ENCODE measurements at regions not wholly inside any gene's neighbourhood (a gene's known extent, or its start where the extent isn't known, plus 50 kb on each side); places are given as distances from the start of the nearest gene placed in this dataset.
"Not testable (repeated sequence)": the region's sequence is repeated elsewhere in the genome, so short reads cannot be mapped to it uniquely, and the experiment has no call there.

DNA sequence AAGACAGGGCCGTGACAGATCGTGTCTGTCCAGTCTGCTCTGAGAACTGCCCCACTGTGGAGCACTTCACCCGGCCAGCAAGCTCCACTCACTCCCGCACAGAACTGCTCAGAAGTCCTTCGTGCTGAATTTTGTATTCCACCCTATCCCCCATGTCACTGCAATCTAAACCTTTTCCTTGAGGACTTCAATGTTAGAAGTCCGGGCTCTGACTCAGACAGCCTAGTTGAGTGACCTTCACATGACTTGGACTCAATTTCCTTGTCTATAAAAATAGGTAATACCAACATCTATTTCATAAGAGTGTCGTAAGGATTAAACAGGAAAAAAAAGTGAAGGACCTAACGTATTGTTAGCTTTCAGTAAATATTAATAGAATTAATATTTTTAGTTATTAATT lies 161.6 kb downstream of the QRSL1 start:
- Mint-ChIP-seq H3K27ac (no peak overlapping the region), H3K4me3 (no peak overlapping the region), H3K27me3 (ENCODE audit: low read depth) (peaks cover 25% of the 10 kb centered on the region), H3K9me3 (no peaks in the 10 kb centered on the region), H3K4me1 (ENCODE audit: low read depth) (no peaks in the 10 kb centered on the region), H3K36me3 (ENCODE audit: low read depth) (no peaks in the 10 kb centered on the region)
- no peak for DNase-seq (ENCODE audit: low spot score)

DNA sequence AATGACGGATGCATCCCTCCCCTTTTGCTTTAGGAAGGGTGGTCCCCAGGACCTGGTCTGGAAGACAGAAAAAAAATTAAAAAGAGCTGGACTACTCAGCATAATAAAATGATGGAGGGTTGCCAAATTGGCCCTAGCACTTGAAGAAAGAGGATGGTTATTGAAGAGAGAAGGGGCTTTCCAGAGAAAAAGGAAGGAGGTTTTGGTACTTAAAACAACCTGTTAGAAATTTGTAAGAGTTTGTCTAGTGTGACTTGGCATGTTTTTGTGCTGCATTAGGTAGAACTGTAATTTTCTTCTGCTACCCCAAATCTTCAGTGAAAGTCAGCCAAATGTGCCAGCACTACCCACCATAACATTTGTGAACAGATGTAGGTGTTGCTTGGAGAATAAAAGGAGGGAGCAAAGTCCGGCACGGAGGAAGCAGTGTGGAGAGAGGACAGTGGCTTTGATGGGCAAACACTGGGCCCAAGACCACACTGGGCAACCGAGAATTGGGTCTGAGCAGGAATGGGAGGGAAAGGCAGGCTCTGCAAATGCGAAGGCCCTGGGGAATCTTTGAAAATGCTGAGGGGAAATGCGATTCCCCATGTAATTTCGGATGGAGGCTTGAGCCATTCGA lies 160.9 kb downstream of the QRSL1 start:
- Mint-ChIP-seq H3K27me3 (ENCODE audit: low read depth) (peaks cover 21% of the 10 kb centered on the region), H3K4me1 (ENCODE audit: low read depth) (no peaks in the 10 kb centered on the region), H3K4me3 (no peak overlapping the region), H3K27ac (no peak overlapping the region), H3K36me3 (ENCODE audit: low read depth) (no peaks in the 10 kb centered on the region), H3K9me3 (no peaks in the 10 kb centered on the region)
- no peak for DNase-seq (ENCODE audit: low spot score)

DNA sequence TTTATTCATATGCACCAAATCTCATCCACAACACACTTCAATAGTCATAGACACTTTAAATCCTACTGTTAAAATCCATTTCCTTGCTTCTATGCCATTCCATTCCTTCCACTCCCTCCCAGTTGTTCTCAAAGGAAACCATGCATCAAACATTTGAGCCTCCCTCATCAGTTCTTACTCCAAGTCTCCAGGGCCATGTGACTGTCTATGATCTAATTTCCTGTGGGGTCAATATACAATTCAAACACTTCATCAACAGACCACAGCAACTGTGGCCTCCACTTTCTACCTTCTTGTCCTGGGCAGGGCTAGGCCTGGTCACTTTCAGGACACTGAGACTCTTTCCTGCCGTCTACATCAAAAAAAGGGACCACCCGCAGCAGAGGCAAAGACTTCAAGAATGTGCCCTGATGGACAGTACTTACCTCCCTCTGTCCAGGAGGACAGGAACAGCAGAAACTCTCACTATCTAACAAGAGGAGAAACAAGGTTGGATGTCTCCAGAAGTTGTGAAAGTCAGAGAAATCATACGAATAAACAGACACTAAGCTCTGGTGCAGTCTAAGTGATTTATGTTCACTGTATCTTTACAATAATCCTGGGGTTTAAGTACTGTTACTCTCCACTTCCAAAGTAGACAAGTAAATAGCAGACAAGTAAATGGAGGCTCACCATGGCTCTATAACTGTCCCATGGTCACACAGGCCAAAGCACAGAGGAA lies 160.2 kb downstream of the QRSL1 start:
- no peak overlapping the region for H3K4me3 Mint-ChIP-seq

DNA sequence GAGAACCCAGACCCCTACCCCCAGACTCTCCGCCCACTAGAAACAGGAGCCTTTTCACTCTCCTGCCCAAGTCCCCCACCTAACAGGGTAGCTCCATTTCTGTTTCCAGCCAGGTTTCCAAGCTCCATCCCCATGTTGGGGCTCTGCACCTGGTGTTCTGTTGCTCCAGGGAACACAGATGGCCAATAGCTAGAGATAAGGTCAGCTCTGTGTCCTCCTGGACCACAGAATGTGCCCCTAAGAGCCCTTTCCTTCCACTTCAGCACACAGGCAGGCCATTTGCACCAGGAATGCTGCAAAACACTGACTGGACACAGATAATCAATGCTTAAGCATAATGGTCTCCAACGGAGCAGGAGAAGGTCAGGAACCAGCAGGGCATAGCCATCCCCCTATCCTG lies 159.4 kb downstream of the QRSL1 start:
- Mint-ChIP-seq H3K36me3 (ENCODE audit: low read depth) (no peaks in the 10 kb centered on the region), H3K4me1 (ENCODE audit: low read depth) (no peaks in the 10 kb centered on the region), H3K4me3 (no peak overlapping the region), H3K27me3 (ENCODE audit: low read depth) (peaks cover 12% of the 10 kb centered on the region), H3K27ac (no peak overlapping the region), H3K9me3 (no peaks in the 10 kb centered on the region)
- DNase-seq (ENCODE audit: low spot score) = no peak

More for the DNA sequence above, 160.2 kb downstream of the QRSL1 start:
- H3K27ac Mint-ChIP-seq = no peak overlapping the region
- no peaks in the 10 kb centered on the region for H3K36me3 Mint-ChIP-seq (ENCODE audit: low read depth)
- H3K27me3 Mint-ChIP-seq (ENCODE audit: low read depth) = peaks cover 19% of the 10 kb centered on the region
- no peak for DNase-seq (ENCODE audit: low spot score)
- H3K9me3 Mint-ChIP-seq = no peaks in the 10 kb centered on the region
- H3K4me1 Mint-ChIP-seq (ENCODE audit: low read depth) = no peaks in the 10 kb centered on the region

DNA sequence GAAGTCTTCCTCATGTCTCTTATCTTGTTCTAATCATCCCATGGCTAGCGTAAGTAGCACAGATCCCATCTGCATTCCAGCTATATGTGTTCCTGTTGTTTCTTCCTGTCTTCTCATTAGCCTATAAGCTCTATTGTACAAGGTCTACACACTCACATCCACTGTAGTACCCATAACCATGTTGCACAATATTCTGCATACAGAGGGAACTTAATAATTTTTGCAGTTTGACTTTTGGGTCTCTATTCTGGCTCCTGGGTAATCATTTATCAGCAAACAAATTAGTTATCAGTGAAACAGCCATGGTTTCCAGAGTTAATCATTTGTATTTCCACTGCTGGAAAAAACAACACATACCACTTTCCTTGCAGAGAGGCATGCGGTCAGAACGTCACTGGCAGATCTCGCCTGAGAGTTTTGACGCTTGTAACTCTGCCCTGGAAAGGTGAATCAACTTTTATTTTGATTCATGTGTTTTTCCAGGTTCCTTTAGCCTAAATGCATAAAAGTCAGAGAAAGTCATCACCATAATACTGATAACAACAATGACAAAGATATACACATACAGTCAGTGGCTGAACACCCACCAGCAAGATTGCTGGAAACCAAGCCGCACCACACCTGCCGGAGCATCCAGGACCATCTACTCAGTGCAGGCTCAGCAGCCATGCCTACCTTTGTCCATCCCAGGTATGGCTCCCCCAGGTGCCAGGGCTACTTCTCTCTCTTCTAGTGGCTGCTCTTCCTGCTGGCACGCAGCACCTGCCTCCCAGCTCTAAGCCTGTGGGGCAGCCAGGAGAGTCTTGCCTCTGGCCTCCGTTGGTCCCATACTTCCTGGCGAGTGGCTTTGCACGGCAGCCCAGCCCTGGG lies 158.2 kb downstream of the QRSL1 start:
- H3K4me1 Mint-ChIP-seq (ENCODE audit: low read depth) = no peaks in the 10 kb centered on the region
- no peaks in the 10 kb centered on the region for H3K36me3 Mint-ChIP-seq (ENCODE audit: low read depth)
- H3K27ac Mint-ChIP-seq = no peak overlapping the region
- peaks cover 11% of the 10 kb centered on the region for H3K27me3 Mint-ChIP-seq (ENCODE audit: low read depth)
- H3K9me3 Mint-ChIP-seq = no peaks in the 10 kb centered on the region
- H3K4me3 Mint-ChIP-seq = no peak overlapping the region
- no peak for DNase-seq (ENCODE audit: low spot score)

DNA sequence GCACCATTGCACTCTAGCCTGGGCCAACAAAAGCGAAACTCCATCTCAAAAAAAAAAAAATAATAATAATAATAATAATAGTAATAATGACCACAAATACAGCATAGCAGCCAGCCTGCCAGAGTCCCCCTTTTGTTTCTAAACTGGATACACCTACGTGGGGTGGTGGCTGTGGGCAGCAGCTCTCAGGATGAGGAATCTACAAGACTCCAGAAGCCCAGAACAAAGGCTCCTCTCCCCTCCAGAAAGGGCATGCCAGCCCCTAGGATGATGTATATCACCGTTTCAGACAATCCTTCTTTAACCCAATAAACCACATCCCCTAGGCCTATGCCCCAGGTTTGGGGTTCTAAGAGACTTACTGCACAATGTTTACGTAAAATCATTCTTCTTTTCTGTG lies 155.9 kb downstream of the QRSL1 start:
- Mint-ChIP-seq H3K27ac (no peak overlapping the region), H3K9me3 (no peaks in the 10 kb centered on the region), H3K4me1 (ENCODE audit: low read depth) (no peaks in the 10 kb centered on the region), H3K4me3 (no peak overlapping the region), H3K36me3 (ENCODE audit: low read depth) (no peaks in the 10 kb centered on the region), H3K27me3 (ENCODE audit: low read depth) (peaks cover 7% of the 10 kb centered on the region)
- no peak for DNase-seq (ENCODE audit: low spot score)

DNA sequence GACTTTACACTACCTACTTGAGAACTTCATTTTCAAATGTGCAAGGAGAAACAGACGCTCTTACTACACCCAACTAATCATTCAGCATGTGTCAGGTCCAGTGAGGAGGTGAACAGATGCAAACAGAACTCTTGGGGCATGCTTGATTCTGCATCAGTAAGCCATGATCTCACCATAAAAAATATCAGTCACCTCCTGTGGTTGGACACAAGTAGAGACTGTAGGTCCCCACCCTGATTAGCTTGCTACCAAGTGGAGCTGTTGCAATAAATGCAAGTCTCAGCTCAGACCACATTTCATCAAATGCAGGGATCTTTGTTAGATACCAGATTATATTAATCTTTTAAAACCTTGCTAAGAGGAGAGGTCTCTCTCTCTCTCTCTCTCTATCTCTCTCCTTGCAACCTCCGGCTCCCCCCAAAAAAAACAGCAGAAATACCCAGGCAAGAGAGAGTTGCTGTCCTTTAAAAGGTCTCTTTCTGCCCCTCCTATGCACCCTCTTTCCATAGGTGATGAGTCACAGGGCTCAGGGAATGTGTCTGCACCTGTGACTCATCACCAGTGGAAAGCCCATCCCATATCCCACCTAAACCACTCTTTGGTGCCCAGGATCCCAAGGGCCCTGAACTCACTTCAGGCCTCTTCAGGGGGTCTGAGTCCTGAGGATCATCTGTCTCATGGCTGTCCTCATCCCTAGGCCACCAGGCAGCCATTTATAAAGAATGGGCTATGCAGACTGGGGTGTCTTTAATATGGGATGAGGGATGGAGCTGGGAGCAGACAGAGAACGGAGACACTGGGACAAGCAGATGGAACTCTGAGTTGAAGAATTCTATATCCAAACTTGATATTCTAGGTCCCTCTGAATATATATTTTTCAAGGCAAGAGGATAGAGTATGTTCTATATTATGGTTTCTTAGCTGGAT lies 154.5 kb downstream of the QRSL1 start:
- H3K9me3 Mint-ChIP-seq = peaks cover 11% of the 10 kb centered on the region
- H3K27me3 Mint-ChIP-seq (ENCODE audit: low read depth) = peaks cover 7% of the 10 kb centered on the region
- no peak overlapping the region for H3K4me3 Mint-ChIP-seq
- no peak for DNase-seq (ENCODE audit: low spot score)
- H3K4me1 Mint-ChIP-seq (ENCODE audit: low read depth) = no peaks in the 10 kb centered on the region
- H3K27ac Mint-ChIP-seq = no peak overlapping the region
- no peaks in the 10 kb centered on the region for H3K36me3 Mint-ChIP-seq (ENCODE audit: low read depth)

DNA sequence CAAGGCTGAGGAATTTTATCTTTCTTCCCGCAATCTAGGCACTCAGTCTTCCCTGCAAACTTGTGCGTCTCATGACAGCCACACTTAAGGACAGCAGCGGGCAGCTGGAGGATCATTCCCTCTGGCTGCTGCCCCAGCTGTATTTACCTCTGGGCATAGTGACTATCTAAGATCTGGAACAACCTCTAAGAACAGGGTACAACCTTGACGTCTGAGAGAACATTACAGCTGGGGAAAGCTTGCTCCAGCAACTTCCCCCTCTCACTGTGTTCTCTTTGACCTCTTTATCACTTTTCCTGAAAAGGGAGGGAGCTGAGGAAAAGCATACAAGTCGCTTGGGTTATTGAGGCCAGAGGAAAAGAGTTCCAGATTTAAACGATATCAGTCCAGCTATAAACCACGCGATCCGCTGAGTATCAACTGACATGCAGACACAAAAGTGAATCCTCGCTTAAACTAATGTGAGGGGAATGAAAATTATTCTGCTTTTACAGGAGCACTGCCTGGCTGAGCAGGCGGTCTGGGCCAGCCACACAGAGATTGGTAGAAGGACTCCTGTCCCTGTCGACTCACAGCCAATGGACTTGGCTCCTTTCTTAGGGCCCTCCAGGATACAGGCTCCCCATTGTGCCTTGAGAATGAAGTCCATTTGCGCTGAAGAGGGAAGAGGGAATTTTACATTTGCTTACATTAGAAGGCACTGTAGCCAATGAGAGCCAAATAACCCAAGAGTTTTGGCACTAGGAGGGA lies 153.3 kb downstream of the QRSL1 start:
- H3K9me3 Mint-ChIP-seq = peaks cover 15% of the 10 kb centered on the region
- H3K27ac Mint-ChIP-seq = no peak overlapping the region
- H3K36me3 Mint-ChIP-seq (ENCODE audit: low read depth) = no peaks in the 10 kb centered on the region
- H3K4me1 Mint-ChIP-seq (ENCODE audit: low read depth) = no peaks in the 10 kb centered on the region
- no peak overlapping the region for H3K4me3 Mint-ChIP-seq
- H3K27me3 Mint-ChIP-seq (ENCODE audit: low read depth) = peaks cover 7% of the 10 kb centered on the region
- DNase-seq (ENCODE audit: low spot score) = no peak

DNA sequence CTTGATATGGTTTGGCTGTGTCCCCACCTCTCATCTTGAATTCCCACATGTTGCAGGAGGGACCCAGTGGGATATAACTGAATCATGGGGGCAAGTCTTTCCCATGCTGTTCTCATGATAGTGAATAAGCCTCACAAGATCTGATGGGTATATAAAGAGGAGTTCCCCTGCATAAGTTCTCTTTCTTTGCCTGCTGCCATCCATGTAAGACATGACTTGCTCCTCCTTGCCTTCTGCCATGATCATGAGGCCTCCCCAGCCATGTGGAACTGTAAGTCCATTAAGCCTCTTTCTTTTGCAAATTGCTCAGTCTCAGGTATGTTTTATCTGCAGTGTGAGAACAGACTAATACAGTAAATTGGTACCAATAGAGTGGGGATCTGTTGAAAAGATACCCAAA lies 150.2 kb downstream of the QRSL1 start:
- H3K4me1 Mint-ChIP-seq (ENCODE audit: low read depth); H3K36me3 Mint-ChIP-seq (ENCODE audit: low read depth); H3K27me3 Mint-ChIP-seq (ENCODE audit: low read depth); H3K4me3 Mint-ChIP-seq; H3K27ac Mint-ChIP-seq; DNase-seq (ENCODE audit: low spot score): not testable (repeated sequence)
- H3K9me3 Mint-ChIP-seq = peaks cover 15% of the 10 kb centered on the region

DNA sequence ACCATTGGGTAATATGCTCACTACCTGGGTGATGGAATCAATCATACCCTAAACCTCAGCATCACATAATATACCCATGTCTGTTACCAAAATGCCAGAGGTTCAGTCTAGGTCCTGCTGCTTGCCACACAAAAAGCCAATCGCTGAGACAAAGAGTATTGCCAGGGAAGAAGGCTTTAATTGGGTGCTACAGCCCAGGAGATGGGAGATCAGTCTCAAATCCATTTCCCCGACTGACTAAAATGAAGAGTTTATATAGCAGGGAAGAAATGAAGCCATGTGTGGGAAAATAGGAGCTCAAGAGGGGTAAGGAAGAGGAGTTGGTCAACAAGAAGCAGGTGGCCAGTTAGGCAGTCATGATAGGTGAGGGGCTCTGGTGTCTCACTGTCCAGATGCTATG lies 149.6 kb downstream of the QRSL1 start:
- no peak overlapping the region for H3K27ac Mint-ChIP-seq
- H3K4me1 Mint-ChIP-seq (ENCODE audit: low read depth) = no peaks in the 10 kb centered on the region
- H3K36me3 Mint-ChIP-seq (ENCODE audit: low read depth) = no peaks in the 10 kb centered on the region
- DNase-seq (ENCODE audit: low spot score) = no peak
- peaks cover 15% of the 10 kb centered on the region for H3K9me3 Mint-ChIP-seq
- peaks cover 2% of the 10 kb centered on the region for H3K27me3 Mint-ChIP-seq (ENCODE audit: low read depth)
- H3K4me3 Mint-ChIP-seq = no peak overlapping the region

DNA sequence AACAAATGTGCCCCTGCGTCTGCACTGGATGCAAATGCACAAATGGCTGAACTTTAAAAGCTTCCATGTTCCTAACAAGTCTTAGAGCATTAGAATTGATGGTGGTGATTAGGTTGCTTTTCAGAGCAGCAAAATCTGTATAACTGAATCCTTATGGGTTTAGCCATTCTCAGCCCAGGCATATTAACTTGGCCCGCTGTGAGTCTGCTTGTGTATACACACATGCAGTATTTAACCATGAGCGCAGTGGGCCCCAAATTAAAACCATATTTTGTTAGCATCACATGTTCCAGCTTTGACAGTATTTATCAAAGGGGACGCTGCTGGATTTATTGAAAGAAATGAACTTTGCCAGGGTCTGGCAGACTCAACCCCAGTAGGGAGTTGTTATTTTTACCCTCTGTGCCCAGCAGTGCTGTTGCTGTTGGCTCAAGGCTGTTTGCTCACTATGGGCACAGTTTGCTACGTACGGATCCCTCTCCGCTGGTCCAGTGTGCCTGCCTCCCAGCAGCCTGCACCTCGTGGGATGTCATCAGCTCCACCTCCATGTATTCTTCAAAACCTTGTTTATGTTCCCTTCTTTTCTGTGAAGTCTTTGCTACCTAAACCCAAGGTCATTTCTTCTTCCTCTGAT lies 144.7 kb downstream of the QRSL1 start:
- H3K27me3 Mint-ChIP-seq (ENCODE audit: low read depth) = peaks cover 4% of the 10 kb centered on the region
- no peak overlapping the region for H3K27ac Mint-ChIP-seq
- no peaks in the 10 kb centered on the region for H3K4me1 Mint-ChIP-seq (ENCODE audit: low read depth)
- peaks cover 13% of the 10 kb centered on the region for H3K9me3 Mint-ChIP-seq
- H3K4me3 Mint-ChIP-seq = no peak overlapping the region
- no peaks in the 10 kb centered on the region for H3K36me3 Mint-ChIP-seq (ENCODE audit: low read depth)
- no peak for DNase-seq (ENCODE audit: low spot score)

DNA sequence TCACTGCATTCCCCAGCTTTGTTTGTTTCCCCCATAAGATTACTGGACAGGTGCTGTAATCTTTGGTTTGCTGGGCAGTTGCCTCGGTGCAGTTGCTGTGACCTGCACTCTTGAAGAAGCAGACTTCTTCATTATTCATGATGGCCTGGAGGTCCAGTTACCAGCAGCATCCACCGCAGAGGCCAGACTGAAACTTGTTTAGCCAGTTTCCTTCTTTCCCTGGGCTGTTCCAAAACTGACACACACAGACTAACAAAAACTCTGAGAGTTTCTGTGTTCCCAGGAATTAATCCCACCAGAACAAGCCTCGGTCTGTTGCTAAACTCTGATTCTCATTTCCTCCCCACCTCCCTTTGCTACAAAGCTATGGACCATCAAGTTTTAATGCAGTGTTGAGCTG lies 144.1 kb downstream of the QRSL1 start:
- Mint-ChIP-seq H3K27me3 (ENCODE audit: low read depth) (peaks cover 4% of the 10 kb centered on the region), H3K9me3 (peaks cover 7% of the 10 kb centered on the region), H3K27ac (no peak overlapping the region), H3K4me1 (ENCODE audit: low read depth) (no peaks in the 10 kb centered on the region), H3K36me3 (ENCODE audit: low read depth) (no peaks in the 10 kb centered on the region), H3K4me3 (no peak overlapping the region)
- DNase-seq (ENCODE audit: low spot score) = no peak
